ENCODE measurements at regions not wholly inside any gene's neighbourhood (a gene's known extent, or its start where the extent isn't known, plus 50 kb on each side); places are given as distances from the start of the nearest gene placed in this dataset.

DNA sequence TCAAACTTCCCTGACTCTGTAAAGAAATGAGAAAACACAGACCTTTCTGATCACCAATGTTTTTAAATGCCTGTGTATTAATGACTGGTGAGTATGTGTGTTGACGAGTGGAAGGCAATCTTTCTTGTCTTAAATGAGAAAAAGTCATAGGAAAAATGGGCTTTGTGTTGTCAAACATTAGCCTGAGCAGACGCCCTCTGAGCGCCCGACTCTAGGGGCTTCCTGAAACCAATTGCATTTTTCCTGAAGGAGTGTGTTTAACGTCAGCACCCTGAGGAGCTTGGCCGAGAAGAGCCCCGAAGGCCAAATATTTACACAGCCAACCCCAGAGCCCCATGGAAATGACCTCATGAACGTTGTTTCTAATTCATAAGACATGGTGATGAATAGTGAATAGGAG is 154.3 kb downstream of the PHF2 start:
- intact Hi-C loops (cut with micrococcal nuclease): no loop called here

DNA sequence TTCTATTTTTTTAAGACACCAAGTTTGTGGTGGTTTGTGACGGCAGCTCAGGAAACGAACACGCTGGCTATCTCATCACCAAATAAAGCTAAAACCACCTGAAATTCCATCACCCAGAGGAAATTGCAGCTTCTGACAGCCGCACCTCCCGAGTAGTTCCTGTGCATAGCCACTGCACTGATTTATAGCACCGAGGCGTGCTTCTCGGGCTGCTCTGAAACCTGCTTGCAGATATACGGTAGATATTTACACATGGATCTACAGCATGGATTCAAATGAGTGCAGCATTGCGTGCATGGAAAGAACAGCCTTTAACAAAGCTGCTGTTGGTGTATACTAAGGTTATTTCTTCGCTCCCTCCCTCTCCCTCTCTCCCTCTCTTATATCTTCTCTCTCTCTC is 153.8 kb downstream of the PHF2 start:
- intact Hi-C loops (cut with micrococcal nuclease): no loop called here

All from T-helper 2 cell treated with Interferon-gamma antibody and Interleukin-4, amounts not matched to agents 100 ng/mL and 5 ng/mL, for 36 hours (primary cell).